DOHH2 (cell line): ENCODE measurements at regions not wholly inside any gene's neighbourhood (a gene's known extent, or its start where the extent isn't known, plus 50 kb on each side); places are given as distances from the start of the nearest gene placed in this dataset.
"Not testable (repeated sequence)": the region's sequence is repeated elsewhere in the genome, so short reads cannot be mapped to it uniquely, and the experiment has no call there.

Source experiments
- CTCF ChIP-seq: fragments of 200-600 bp; sonication (generic); IDR thresholded peaks from one replicate; pipeline ENCODE4 v1.5.1; 2014; ENCODE audit warnings: antibody characterized with exemption, mild to moderate bottlenecking, low read depth, low read length; ENCODE audit not compliant: poor library complexity, severe bottlenecking
- EZH2phosphoT487 ChIP-seq: fragments of 200-600 bp; sonication (generic); IDR thresholded peaks from 2 replicates; pipeline ENCODE4 v1.6.1; 2017; ENCODE audit warnings: borderline replicate concordance, mild to moderate bottlenecking, antibody characterized with exemption, low read length, moderate library complexity, mixed read lengths

- TF ChIP-seq CTCF, EZH2phosphoT487: not testable (repeated sequence)
These were observed 120.6 kb upstream of the TPTE start for GRCh38 chr21:10400622-10401361.
